ENCODE measurements at regions not wholly inside any gene's neighbourhood (a gene's known extent, or its start where the extent isn't known, plus 50 kb on each side); places are given as distances from the start of the nearest gene placed in this dataset.

GRCh38 chr14:34041220-34041619 is 90.3 kb upstream of the EGLN3 start:
- no peak for DNase-seq (ENCODE audit: extremely low read depth in 1 of 4, low spot score in 3 of 4)
- WGBS (ENCODE audit: insufficient coverage, low coverage, missing lambda C conversion rate), result 27% methylated on average over 2 of the region's 2 CpGs
- no peak overlapping the region for H2AFZ ChIP-seq (ENCODE audit: low read depth, low read length)
- CTCF ChIA-PET (ENCODE audit: low intra/inter-chr PET ratio), result no interaction called here
- no peaks in the 10 kb centered on the region for H3K9me1 ChIP-seq (ENCODE audit: control insufficient read depth, insufficient read depth, low read length)
- POLR2A ChIA-PET, result no interaction called here
- H3K27ac ChIP-seq (ENCODE audit: extremely low read depth, low read depth, low read length), result no peak overlapping the region
- no peaks in the 10 kb centered on the region for H4K20me1 ChIP-seq (replicated peaks; ENCODE audit: control insufficient read depth, insufficient read depth, low read length)
- no peaks in the 10 kb centered on the region for H3K9me3 ChIP-seq (replicated peaks; ENCODE audit: control insufficient read depth, insufficient read depth, low read depth, low read length)
- no peak for FAIRE-seq
- BruUV-seq (replicated peaks), result no TSS peak
- H3K4me1 ChIP-seq (replicated peaks in 1 of 2; ENCODE audit: control insufficient read depth in 2 of 2, insufficient read depth in 2 of 2, low read length in 2 of 2), result peaks cover 5 to 28% of the 10 kb centered on the region in 2 experiments; a peak in 3 of 5 replicates
- ATAC-seq, result no peak
- no peaks in the 10 kb centered on the region for H3K79me2 ChIP-seq (ENCODE audit: control insufficient read depth, insufficient read depth, low read length)
- TF ChIP-seq ZNF24 (IDR thresholded peaks at IDR 0.05) (peak; percentile 87), ZNF551 (CRISPR knock-in tag; IDR thresholded peaks at IDR 0.05) (no peak)
- no peak overlapping the region for H3K4me3 ChIP-seq
- H3K27me3 ChIP-seq (ENCODE audit: control insufficient read depth in 2 of 2, insufficient read depth in 2 of 2, low read length in 2 of 2), result no peaks in the 10 kb centered on the region
- in situ Hi-C loops (cut with MboI), result no loop called here
- intact Hi-C loops (cut with micrococcal nuclease), result no loop called here
- H3K9ac ChIP-seq (ENCODE audit: insufficient read depth in 1 of 2, low read depth in 2 of 2, low read length in 2 of 2), result no peak overlapping the region
- no peaks in the 10 kb centered on the region for H3K36me3 ChIP-seq (ENCODE audit: control insufficient read depth, insufficient read depth, low read length)
- H3K4me2 ChIP-seq (ENCODE audit: insufficient read depth, low read length), result no peak overlapping the region

GRCh38 chr14:34040766-34041165 is 89.9 kb upstream of the EGLN3 start:
- DNase-seq (ENCODE audit: extremely low read depth in 1 of 4, low spot score in 3 of 4), result no peak
- H3K9me3 ChIP-seq (replicated peaks; ENCODE audit: control insufficient read depth, insufficient read depth, low read depth, low read length), result no peaks in the 10 kb centered on the region
- H4K20me1 ChIP-seq (replicated peaks; ENCODE audit: control insufficient read depth, insufficient read depth, low read length), result no peaks in the 10 kb centered on the region
- H3K9ac ChIP-seq (ENCODE audit: insufficient read depth in 1 of 2, low read depth in 2 of 2, low read length in 2 of 2), result no peak overlapping the region
- H3K79me2 ChIP-seq (ENCODE audit: control insufficient read depth, insufficient read depth, low read length), result no peaks in the 10 kb centered on the region
- no peak overlapping the region for H3K4me2 ChIP-seq (ENCODE audit: insufficient read depth, low read length)
- BruUV-seq (replicated peaks), result no TSS peak
- H3K27me3 ChIP-seq (ENCODE audit: control insufficient read depth in 2 of 2, insufficient read depth in 2 of 2, low read length in 2 of 2), result no peaks in the 10 kb centered on the region
- H3K27ac ChIP-seq (ENCODE audit: extremely low read depth, low read depth, low read length), result no peak overlapping the region
- peaks cover 4 to 28% of the 10 kb centered on the region in 2 experiments; a peak in 3 of 5 replicates for H3K4me1 ChIP-seq (replicated peaks in 1 of 2; ENCODE audit: control insufficient read depth in 2 of 2, insufficient read depth in 2 of 2, low read length in 2 of 2)
- no peak overlapping the region for H2AFZ ChIP-seq (ENCODE audit: low read depth, low read length)
- no peaks in the 10 kb centered on the region for H3K36me3 ChIP-seq (ENCODE audit: control insufficient read depth, insufficient read depth, low read length)
- no peak for FAIRE-seq
- POLR2A ChIA-PET, result no interaction called here
- intact Hi-C loops (cut with micrococcal nuclease), result no loop called here
- in situ Hi-C loops (cut with MboI), result no loop called here
- no peak overlapping the region for H3K4me3 ChIP-seq
- no peaks in the 10 kb centered on the region for H3K9me1 ChIP-seq (ENCODE audit: control insufficient read depth, insufficient read depth, low read length)
- CTCF ChIA-PET (ENCODE audit: low intra/inter-chr PET ratio), result no interaction called here
- ATAC-seq, result no peak
- no peak for TF ChIP-seq ARID4B (CRISPR knock-in tag; IDR thresholded peaks at IDR 0.05)
- no peak for TF ChIP-seq HES1 (IDR thresholded peaks at IDR 0.05; ENCODE audit: low read depth)
- no peak for TF ChIP-seq MYC (IDR thresholded peaks at IDR 0.05; ENCODE audit: low read depth, low read length)
- no peak for TF ChIP-seq MYC (CRISPR knock-in tag; IDR thresholded peaks at IDR 0.05; ENCODE audit: borderline replicate concordance, low read depth)

Measured in K562 (cell line).